ENCODE measurements at regions not wholly inside any gene's neighbourhood (a gene's known extent, or its start where the extent isn't known, plus 50 kb on each side); places are given as distances from the start of the nearest gene placed in this dataset.

DNA sequence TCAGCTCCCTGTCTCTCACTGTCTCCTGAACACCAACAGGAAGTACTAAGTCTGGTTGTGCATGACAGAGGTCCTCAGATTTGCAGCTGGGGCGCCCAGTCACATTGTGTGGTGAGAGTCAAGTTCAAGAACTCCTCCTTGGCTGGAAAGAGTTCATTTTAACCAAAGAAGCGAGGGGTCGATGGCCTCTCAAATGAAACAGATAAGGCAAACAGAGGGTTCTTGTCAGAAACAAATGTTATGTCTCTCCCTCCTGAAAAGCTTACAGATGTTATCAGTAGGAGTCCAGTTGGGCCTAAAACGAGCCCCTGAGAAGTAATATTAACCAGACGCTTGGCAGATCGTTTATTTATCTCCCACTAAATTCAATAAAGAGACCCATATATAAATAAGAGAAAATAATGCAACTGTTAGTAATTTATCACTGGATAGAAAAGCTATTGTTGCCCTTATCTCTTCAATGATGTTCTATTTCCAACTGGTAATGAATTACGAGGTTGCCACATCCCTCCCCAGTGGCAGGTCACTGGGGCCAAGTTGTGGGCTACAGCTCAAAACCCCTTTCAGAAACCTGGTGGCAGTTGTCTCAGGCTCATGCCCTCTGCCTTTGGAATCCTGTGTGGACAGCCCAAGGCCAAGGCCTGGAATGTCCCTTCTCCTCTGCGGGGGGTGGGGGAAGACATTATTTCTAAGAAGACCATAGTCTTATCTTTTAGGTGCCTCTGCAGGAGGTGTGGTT, 307.5 kb upstream of the DYNLRB2 start:
- no peak overlapping the region for H3K4me3 ChIP-seq
- H3K9me3 ChIP-seq, result no peaks in the 10 kb centered on the region
- DNase-seq, result no peak
- H3K36me3 ChIP-seq, result no peaks in the 10 kb centered on the region
- no peaks in the 10 kb centered on the region for H3K4me1 ChIP-seq
- TF ChIP-seq POLR2A (IDR thresholded peaks at IDR 0.05) (no peak), POLR2AphosphoS5 (IDR thresholded peaks at IDR 0.05) (no peak), CTCF (IDR thresholded peaks at IDR 0.05) (no peak), EP300 (IDR thresholded peaks at IDR 0.05) (no peak)
- H3K27me3 ChIP-seq, result no peaks in the 10 kb centered on the region
- H3K27ac ChIP-seq, result no peak overlapping the region
- intact Hi-C loops (cut with DNase I), result no loop called here
- WGBS, 2 donors, result 75% methylated on average over 8 of the region's 8 CpGs

- no peak for DNase-seq
Observed at GRCh38 chr16:80231888-80232287, 308.9 kb upstream of the DYNLRB2 start.

DNA sequence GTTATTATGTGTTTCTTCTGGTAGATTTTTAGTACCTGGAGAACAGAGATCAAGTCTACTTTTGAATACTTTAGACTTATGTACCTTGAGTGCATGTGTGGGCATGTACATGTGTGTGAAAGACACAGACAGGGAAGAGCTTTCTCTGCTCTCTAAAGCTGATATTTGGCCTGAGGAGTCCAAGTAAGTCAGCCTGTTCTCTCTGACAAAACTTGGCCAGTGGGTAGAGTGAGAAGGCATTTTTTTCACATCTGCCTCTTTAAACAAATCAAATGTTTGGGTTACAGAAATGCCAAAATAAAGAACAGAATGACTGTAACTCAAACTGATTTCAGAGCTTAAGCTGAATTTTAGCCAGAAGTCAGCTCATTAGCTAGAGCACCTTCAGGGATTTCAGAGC, 309.7 kb upstream of the DYNLRB2 start:
- Histone ChIP-seq H3K27me3 (no peaks in the 10 kb centered on the region), H3K4me1 (no peaks in the 10 kb centered on the region), H3K27ac (no peak overlapping the region), H3K9me3 (peaks cover 0 to 6% (median 2%) of the 10 kb centered on the region in 4 donors), H3K4me3 (no peak overlapping the region), H3K36me3 (no peaks in the 10 kb centered on the region)
- DNase-seq, result no peak
- intact Hi-C loops (cut with DNase I), result no loop called here
- TF ChIP-seq POLR2AphosphoS5 (IDR thresholded peaks at IDR 0.05) (no peak), POLR2A (IDR thresholded peaks at IDR 0.05) (no peak), CTCF (IDR thresholded peaks at IDR 0.05) (no peak), EP300 (IDR thresholded peaks at IDR 0.05) (no peak)

More at GRCh38 chr16:80231888-80232287, 308.9 kb upstream of the DYNLRB2 start:
- no peak overlapping the region for H3K4me3 ChIP-seq
- intact Hi-C loops (cut with DNase I), result no loop called here
- no peak overlapping the region for H3K27ac ChIP-seq
- H3K36me3 ChIP-seq, result no peaks in the 10 kb centered on the region
- no peaks in the 10 kb centered on the region for H3K27me3 ChIP-seq
- no peaks in the 10 kb centered on the region for H3K9me3 ChIP-seq
- TF ChIP-seq POLR2A (IDR thresholded peaks at IDR 0.05), result no peak
- no peak for TF ChIP-seq CTCF (IDR thresholded peaks at IDR 0.05)
- no peak for TF ChIP-seq POLR2AphosphoS5 (IDR thresholded peaks at IDR 0.05)
- no peak for TF ChIP-seq EP300 (IDR thresholded peaks at IDR 0.05)
- H3K4me1 ChIP-seq, result no peaks in the 10 kb centered on the region
- WGBS, 2 donors, result 62 to 78% methylated on average over 3 of the region's 3 CpGs

- intact Hi-C loops (cut with DNase I), result no loop called here
- WGBS, 2 donors, result 68 to 73% methylated on average over 4 of the region's 4 CpGs
Observed at GRCh38 chr16:80230328-80231120, 310.3 kb upstream of the DYNLRB2 start.

More at GRCh38 chr16:80230328-80231120, 310.3 kb upstream of the DYNLRB2 start:
- no peak for TF ChIP-seq POLR2AphosphoS5 (IDR thresholded peaks at IDR 0.05)
- no peak for TF ChIP-seq CTCF (IDR thresholded peaks at IDR 0.05)
- TF ChIP-seq EP300 (IDR thresholded peaks at IDR 0.05), result no peak
- TF ChIP-seq POLR2A (IDR thresholded peaks at IDR 0.05), result no peak
- Histone ChIP-seq H3K27me3 (no peaks in the 10 kb centered on the region), H3K27ac (no peak overlapping the region), H3K9me3 (peaks cover 0 to 6% (median 2%) of the 10 kb centered on the region in 4 donors), H3K4me3 (no peak overlapping the region), H3K4me1 (no peaks in the 10 kb centered on the region), H3K36me3 (no peaks in the 10 kb centered on the region)
- DNase-seq, result no peak
